Suppressor macrophage treated with lipopolysaccharide for 4 hours (primary cell): ENCODE measurements at regions not wholly inside any gene's neighbourhood (a gene's known extent, or its start where the extent isn't known, plus 50 kb on each side); places are given as distances from the start of the nearest gene placed in this dataset.
"Not testable (repeated sequence)": the region's sequence is repeated elsewhere in the genome, so short reads cannot be mapped to it uniquely, and the experiment has no call there.

ENCODE experiments used
- DNase-seq: peaks from one replicate; pipeline ENCODE4 v3.0.0-alpha.2; 2020

DNA sequence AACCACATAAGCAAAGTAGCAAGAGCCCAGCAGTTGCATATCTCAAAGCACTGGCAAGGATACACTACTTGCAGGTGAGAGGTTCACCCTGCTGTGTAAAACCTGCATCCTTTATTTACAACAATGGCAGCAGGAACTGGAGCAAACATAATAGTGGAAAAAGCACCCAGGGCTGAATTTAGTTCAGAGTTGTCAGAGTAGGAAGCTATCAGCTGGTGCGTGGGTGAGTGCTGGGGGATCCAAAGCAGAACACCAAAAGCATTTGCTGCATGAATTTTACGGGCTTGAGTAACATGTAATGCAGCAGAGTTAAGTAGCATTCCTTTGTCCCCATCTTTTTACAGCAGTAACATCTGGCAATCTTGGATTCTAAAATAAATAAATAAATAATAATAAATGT is 73.5 kb upstream of the SRD5A2 start:
- no peak for DNase-seq

- DNase-seq = no peak
Measured at GRCh38 chr2:31651736-31652135, 71.0 kb upstream of the SRD5A2 start.

DNA sequence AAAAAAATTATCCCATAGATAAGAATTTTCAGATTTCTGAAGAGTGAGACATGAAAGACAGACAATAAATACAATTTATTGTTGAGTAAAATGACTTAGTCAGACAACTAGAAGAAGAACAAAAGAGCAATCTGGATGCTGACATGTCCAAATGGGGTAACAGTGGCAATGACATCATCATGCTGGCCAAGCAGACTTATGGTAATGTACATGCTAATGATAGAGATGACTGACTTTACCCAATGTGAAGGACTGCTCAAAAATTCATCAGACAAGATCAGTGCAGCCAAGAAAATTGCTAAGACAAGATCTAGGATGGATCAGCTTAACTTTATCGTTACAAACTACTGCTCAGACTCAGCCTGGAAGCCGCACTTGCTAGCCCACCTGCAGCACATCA is 70.5 kb upstream of the SRD5A2 start:
- no peak for DNase-seq

DNA sequence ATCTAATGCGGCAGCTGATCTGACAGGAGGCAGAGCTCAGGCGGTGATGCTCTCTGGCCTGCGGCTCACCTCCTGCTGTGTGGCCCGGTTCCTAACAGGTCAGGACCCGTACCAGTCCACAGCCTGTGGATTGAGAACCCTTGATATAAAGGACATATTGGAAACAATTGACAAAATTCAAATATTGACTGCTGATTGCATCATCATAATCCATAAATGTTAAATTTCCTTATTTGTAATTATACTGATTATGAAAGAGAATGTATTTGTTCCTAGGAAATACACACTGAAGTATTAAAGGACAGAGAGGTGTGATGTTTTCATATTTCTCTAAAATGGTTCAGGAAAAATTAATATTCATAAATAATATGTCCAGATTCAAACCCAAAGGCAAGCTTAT is 63.8 kb upstream of the SRD5A2 start:
- no peak for DNase-seq

DNA sequence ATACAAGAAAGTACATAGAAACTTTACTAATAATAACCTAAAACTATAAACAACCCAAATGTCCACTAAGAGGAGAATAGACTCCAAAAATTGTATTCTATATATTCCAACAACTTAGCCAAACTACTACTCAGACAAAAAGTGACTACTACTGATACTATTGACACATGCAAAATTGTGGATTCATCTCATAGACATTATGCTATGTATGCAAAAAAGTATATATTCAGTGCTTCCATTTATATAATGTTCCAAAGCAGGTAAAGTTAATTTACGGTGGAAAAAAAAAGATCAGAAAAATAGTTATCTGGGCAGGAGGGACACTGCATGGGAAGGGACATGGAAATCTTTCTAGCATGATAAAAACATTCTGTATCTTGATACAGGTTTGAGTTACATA is 62.0 kb upstream of the SRD5A2 start:
- DNase-seq = no peak

GRCh38 chr2:31632201-31632600 is 51.5 kb upstream of the SRD5A2 start:
- not testable (repeated sequence) for DNase-seq
